OCI-LY3 (cell line): ENCODE measurements at regions not wholly inside any gene's neighbourhood (a gene's known extent, or its start where the extent isn't known, plus 50 kb on each side); places are given as distances from the start of the nearest gene placed in this dataset.

Experiments used
- H2AFZ ChIP-seq: fragments of 200-600, 300-600 bp; shearing (Covaris generic); 2 replicates; pipeline ENCODE4 v1.6.0; 2014; ENCODE audit warnings: antibody characterized with exemption, low read depth, low read length
- H3K27ac ChIP-seq: fragments of 200-600, 300-600 bp; sonication (generic); 2 replicates; pipeline ENCODE4 v1.5.1; 2014; ENCODE audit warnings: mild to moderate bottlenecking, low read length, moderate library complexity, mixed read lengths
- H3K27me3 ChIP-seq: fragments of 200-600, 300-600 bp; sonication (generic); 2 replicates; pipeline ENCODE4 v1.6.1; 2014; ENCODE audit warnings: low read depth, low read length, mixed read lengths
- H3K36me3 ChIP-seq: fragments of 200-600, 300-600 bp; sonication (generic); replicated peaks from 2 replicates; pipeline ENCODE3; 2014; ENCODE audit warnings: low read depth, low read length, mixed read lengths
- H3K4me1 ChIP-seq: fragments of 300-600, 200-600 bp; sonication (generic); 2 replicates; pipeline ENCODE4 v1.6.1; 2014; ENCODE audit warnings: low read length, mixed read lengths
- H3K4me2 ChIP-seq: fragments of 200-600, 300-600 bp; sonication (generic); 2 replicates; pipeline ENCODE4 v1.6.1; 2014; ENCODE audit warnings: low read length, mixed read lengths
- H3K4me3 ChIP-seq: fragments of 300-600, 200-600 bp; sonication (generic); 2 replicates; pipeline ENCODE4 v1.5.1; 2014; ENCODE audit warnings: antibody characterized with exemption, mild to moderate bottlenecking, low read length, moderate library complexity
- H3K79me2 ChIP-seq: fragments of 300-600, 200-600 bp; shearing (Covaris generic); 2 replicates; pipeline ENCODE4 v1.6.1; 2014; ENCODE audit warnings: mild to moderate bottlenecking, low read length, mixed read lengths
- H3K9ac ChIP-seq: fragments of 300-600, 200-600 bp; shearing (Covaris generic); 2 replicates; pipeline ENCODE4 v1.6.0; 2014; ENCODE audit warnings: mild to moderate bottlenecking, low read length, moderate library complexity
- H3K9me3 ChIP-seq: fragments of 200-600, 300-600 bp; shearing (Covaris generic); 2 replicates; pipeline ENCODE4 v1.6.1; 2014; ENCODE audit warnings: low read length, mixed read lengths; ENCODE audit not compliant: insufficient read depth
- H4K20me1 ChIP-seq: fragments of 200-600, 300-600 bp; sonication (generic); 2 replicates; pipeline ENCODE4 v1.6.1; 2016; ENCODE audit warnings: low read length, mixed read lengths; ENCODE audit not compliant: insufficient read depth
- EZH2phosphoT487 ChIP-seq: fragments of 200-600 bp; shearing (Covaris generic); IDR thresholded peaks from 2 replicates; pipeline ENCODE4 v1.6.1; 2018; ENCODE audit warnings: antibody characterized with exemption, mixed run types, low read depth
- TF ChIP-seq, protein P1 (sequence below): fragments of 200-600, 300-600 bp; sonication (generic); IDR thresholded peaks from 2 replicates; pipeline ENCODE4 v1.5.1; 2014; ENCODE audit warnings: antibody characterized with exemption, low read length, low read depth

DNA sequence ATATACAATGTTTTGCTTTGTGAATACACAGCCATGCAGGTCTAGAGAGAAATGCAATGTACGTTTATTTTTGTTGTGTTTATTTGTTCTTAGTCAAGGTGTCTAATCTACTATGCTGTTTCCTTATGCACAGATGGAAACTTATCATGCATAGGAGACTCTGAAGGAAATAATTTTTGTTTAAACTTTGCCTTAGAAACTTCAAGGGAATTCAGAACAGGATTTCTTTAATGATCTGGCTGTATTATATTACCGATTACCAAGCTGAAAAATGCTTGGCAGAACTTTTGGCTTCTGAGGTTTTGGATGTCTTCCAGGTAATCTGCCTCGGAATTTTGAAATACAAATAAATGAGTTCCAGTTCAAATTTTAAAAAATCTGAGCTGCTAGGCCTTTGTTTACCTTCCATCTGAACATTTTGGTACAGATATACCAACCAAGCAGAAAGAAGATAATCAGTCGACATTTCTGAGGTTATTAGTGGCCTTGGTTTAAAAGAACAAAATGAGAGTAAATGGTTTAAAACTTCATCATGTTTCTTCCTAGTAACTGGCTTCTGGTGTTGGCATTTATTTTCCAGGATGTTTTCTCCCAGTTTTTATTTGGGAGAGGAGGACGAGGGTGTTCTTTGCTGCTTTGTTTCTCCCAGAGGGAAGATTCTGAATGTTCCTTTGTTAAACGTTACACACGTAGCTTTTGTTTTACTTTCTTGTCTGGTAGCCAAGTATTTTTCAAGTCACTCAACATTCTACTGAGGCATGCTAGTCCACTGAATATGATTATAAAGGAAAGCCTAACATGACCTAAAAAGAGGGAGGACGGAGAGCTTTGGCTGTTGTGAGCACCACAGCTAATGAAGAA is 421.8 kb upstream of the TBL1XR1 start:
- Histone ChIP-seq H4K20me1 (no peaks in the 10 kb centered on the region), H3K79me2 (no peaks in the 10 kb centered on the region), H2AFZ (no peak overlapping the region), H3K9ac (no peak overlapping the region), H3K27me3 (no peaks in the 10 kb centered on the region), H3K36me3 (no peaks in the 10 kb centered on the region), H3K4me2 (no peak overlapping the region), H3K4me1 (0 out of 2 replicates have a peak, but pooled peaks cover 4% of the 10 kb centered on the region), H3K4me3 (no peak overlapping the region), H3K27ac (no peak overlapping the region), H3K9me3 (no peaks in the 10 kb centered on the region)
- no peak for TF ChIP-seq EZH2phosphoT487
- TF ChIP-seq, protein P1, sequence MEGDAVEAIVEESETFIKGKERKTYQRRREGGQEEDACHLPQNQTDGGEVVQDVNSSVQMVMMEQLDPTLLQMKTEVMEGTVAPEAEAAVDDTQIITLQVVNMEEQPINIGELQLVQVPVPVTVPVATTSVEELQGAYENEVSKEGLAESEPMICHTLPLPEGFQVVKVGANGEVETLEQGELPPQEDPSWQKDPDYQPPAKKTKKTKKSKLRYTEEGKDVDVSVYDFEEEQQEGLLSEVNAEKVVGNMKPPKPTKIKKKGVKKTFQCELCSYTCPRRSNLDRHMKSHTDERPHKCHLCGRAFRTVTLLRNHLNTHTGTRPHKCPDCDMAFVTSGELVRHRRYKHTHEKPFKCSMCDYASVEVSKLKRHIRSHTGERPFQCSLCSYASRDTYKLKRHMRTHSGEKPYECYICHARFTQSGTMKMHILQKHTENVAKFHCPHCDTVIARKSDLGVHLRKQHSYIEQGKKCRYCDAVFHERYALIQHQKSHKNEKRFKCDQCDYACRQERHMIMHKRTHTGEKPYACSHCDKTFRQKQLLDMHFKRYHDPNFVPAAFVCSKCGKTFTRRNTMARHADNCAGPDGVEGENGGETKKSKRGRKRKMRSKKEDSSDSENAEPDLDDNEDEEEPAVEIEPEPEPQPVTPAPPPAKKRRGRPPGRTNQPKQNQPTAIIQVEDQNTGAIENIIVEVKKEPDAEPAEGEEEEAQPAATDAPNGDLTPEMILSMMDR, result no peak

DNA sequence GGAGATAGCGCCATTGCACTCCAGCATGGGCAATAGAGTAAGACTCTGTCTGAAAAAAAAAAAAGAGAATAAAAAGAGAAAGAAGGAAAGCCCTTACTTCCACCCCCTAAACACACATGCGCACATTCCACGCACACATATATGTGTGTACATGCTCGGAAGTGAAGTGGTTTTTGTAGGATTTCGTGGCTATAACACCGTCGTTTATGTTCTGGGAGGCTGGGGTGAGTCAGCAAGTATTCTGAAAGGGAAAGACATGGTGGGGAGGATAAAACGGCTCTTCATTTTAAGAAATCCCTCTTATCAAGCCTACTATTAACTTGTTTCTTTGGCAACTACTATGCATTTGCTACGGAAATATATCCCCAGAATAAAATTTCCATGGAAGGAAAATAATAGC is 422.8 kb upstream of the TBL1XR1 start:
- Histone ChIP-seq H3K36me3 (no peaks in the 10 kb centered on the region), H3K79me2 (no peaks in the 10 kb centered on the region), H3K4me3 (no peak overlapping the region), H3K4me2 (no peak overlapping the region), H2AFZ (no peak overlapping the region), H4K20me1 (no peaks in the 10 kb centered on the region), H3K4me1 (0 out of 2 replicates have a peak, but pooled peaks cover 2% of the 10 kb centered on the region), H3K27me3 (no peaks in the 10 kb centered on the region), H3K9ac (no peak overlapping the region), H3K27ac (no peak overlapping the region), H3K9me3 (no peaks in the 10 kb centered on the region)
- TF ChIP-seq EZH2phosphoT487, result no peak
- TF ChIP-seq, protein P1, result no peak

DNA sequence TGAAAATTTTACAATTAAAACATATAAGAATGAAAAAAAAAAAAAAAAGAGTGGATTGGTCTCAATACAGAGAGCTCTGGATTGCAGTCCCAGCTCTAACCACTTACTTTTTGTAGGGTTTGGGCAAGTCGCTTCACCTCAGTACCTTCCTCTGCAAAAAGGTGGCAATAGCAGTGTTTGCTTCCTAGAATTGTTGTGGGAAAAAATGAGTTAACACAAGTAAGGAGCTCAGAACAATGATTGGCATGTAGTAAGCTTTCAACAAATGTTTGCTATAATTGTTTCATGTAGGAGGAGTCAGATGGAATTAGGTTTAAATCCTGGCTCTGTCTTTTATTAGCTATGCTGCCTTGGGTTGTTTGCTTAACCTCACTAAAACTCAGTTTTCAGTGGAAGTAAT is 425.2 kb upstream of the TBL1XR1 start:
- Histone ChIP-seq H3K27ac (no peak overlapping the region), H3K4me2 (no peak overlapping the region), H3K9ac (no peak overlapping the region), H3K9me3 (no peaks in the 10 kb centered on the region), H4K20me1 (no peaks in the 10 kb centered on the region), H3K27me3 (no peaks in the 10 kb centered on the region), H3K36me3 (no peaks in the 10 kb centered on the region), H3K4me3 (no peak overlapping the region), H3K79me2 (no peaks in the 10 kb centered on the region), H3K4me1 (no peaks in the 10 kb centered on the region), H2AFZ (no peak overlapping the region)
- TF ChIP-seq, protein P1, result no peak
- no peak for TF ChIP-seq EZH2phosphoT487

DNA sequence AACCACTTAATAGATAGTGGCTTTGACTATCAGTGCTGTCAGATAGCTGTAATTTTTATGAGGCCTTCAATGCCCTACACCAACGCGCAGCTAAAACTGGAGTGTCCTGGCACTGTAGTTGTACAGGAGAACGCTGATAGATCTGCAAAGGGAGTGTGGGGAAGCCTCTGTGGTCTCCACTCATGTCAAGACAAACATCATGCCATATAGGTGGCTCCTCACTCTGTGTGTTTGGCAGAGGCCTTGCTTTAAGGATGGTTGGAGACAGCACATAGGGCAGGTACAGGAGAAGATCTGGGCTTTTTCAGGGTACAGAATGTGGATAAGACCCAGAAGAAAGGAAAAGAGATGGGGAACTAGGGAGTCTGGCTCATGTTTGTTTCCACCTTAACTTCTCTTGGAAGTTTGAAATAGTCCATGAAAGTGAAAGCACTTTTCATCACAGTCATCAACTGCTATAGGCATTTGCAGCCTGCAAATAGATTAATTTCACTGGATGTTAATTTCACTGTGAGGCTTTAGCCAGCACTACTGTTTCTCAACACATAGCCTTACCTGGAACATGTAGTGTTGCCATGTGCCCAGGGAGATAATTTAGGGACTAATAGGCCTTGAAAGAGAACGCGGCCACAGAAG is 425.8 kb upstream of the TBL1XR1 start:
- no peaks in the 10 kb centered on the region for H3K4me1 ChIP-seq
- no peaks in the 10 kb centered on the region for H3K9me3 ChIP-seq
- no peaks in the 10 kb centered on the region for H3K79me2 ChIP-seq
- H3K9ac ChIP-seq, result no peak overlapping the region
- H2AFZ ChIP-seq, result no peak overlapping the region
- no peak overlapping the region for H3K4me2 ChIP-seq
- no peak overlapping the region for H3K27ac ChIP-seq
- H3K27me3 ChIP-seq, result no peaks in the 10 kb centered on the region
- no peaks in the 10 kb centered on the region for H4K20me1 ChIP-seq
- H3K4me3 ChIP-seq, result no peak overlapping the region
- TF ChIP-seq EZH2phosphoT487, result no peak
- TF ChIP-seq, protein P1, result no peak
- no peaks in the 10 kb centered on the region for H3K36me3 ChIP-seq
